DOHH2 (cell line): ENCODE measurements at regions not wholly inside any gene's neighbourhood (a gene's known extent, or its start where the extent isn't known, plus 50 kb on each side); places are given as distances from the start of the nearest gene placed in this dataset.

Experiments
- H3F3A ChIP-seq: fragments of 200-600 bp; sonication (generic), shearing (Covaris generic); 2 replicates; pipeline ENCODE4 v1.6.0; 2016; ENCODE audit warnings: antibody characterized with exemption, mild to moderate bottlenecking; ENCODE audit not compliant: control insufficient read depth, insufficient read depth
- H3K27ac ChIP-seq: fragments of 200-600 bp; sonication (generic); 2 replicates; pipeline ENCODE4 v1.5.1; 2014; ENCODE audit warnings: low read depth, mild to moderate bottlenecking, low read length, moderate library complexity
- H3K27me3 ChIP-seq: fragments of 200-600 bp; sonication (generic); 2 replicates; pipeline ENCODE4 v1.6.1; 2014; ENCODE audit warnings: mild to moderate bottlenecking, low read length, mixed read lengths; ENCODE audit not compliant: control insufficient read depth
- H3K36me3 ChIP-seq: fragments of 200-600 bp; sonication (generic); 2 replicates; pipeline ENCODE4 v1.6.1; 2014; ENCODE audit warnings: mild to moderate bottlenecking, low read length, moderate library complexity, mixed read lengths; ENCODE audit not compliant: control insufficient read depth
- H3K4me1 ChIP-seq: fragments of 200-600 bp; sonication (generic); 2 replicates; pipeline ENCODE4 v1.6.1; 2014; ENCODE audit warnings: mild to moderate bottlenecking, low read length, mixed read lengths; ENCODE audit not compliant: control insufficient read depth
- H3K4me2 ChIP-seq: fragments of 200-600 bp; sonication (generic); 2 replicates; pipeline ENCODE4 v1.6.0; 2014; ENCODE audit warnings: mild to moderate bottlenecking, low read length, moderate library complexity
- H3K4me3 ChIP-seq: fragments of 200-600 bp; sonication (generic); 2 replicates; pipeline ENCODE4 v1.5.1; 2014; ENCODE audit warnings: mild to moderate bottlenecking, low read length, mixed read lengths
- H3K79me2 ChIP-seq: fragments of 200-600 bp; sonication (generic); 2 replicates; pipeline ENCODE4 v1.6.1; 2014; ENCODE audit warnings: mild to moderate bottlenecking, low read length, mixed read lengths; ENCODE audit not compliant: control insufficient read depth
- H3K9me2 ChIP-seq: fragments of 200-600 bp; sonication (generic); replicated peaks from 2 replicates; pipeline ENCODE4 v1.6.1; 2014; ENCODE audit warnings: mild to moderate bottlenecking, low read length, mixed read lengths; ENCODE audit not compliant: control insufficient read depth
- H3K9me3 ChIP-seq: fragments of 200-600 bp; sonication (generic); 2 replicates; pipeline ENCODE4 v1.6.1; 2014; ENCODE audit warnings: antibody characterized with exemption, low read length, mixed read lengths; ENCODE audit not compliant: control insufficient read depth, insufficient read depth
- H4K20me1 ChIP-seq: fragments of 200-600 bp; sonication (generic); 2 replicates; pipeline ENCODE4 v1.6.0; 2014; ENCODE audit warnings: low read depth, mild to moderate bottlenecking, antibody characterized with exemption, low read length, moderate library complexity; ENCODE audit not compliant: control insufficient read depth, insufficient read depth
- CTCF ChIP-seq: fragments of 200-600 bp; sonication (generic); IDR thresholded peaks from one replicate; pipeline ENCODE4 v1.5.1; 2014; ENCODE audit warnings: antibody characterized with exemption, mild to moderate bottlenecking, low read depth, low read length; ENCODE audit not compliant: poor library complexity, severe bottlenecking
- EZH2phosphoT487 ChIP-seq: fragments of 200-600 bp; sonication (generic); IDR thresholded peaks from 2 replicates; pipeline ENCODE4 v1.6.1; 2017; ENCODE audit warnings: borderline replicate concordance, mild to moderate bottlenecking, antibody characterized with exemption, low read length, moderate library complexity, mixed read lengths

GRCh38 chr1:234713859-234714258 is 103.9 kb upstream of the IRF2BP2 start:
- no peak overlapping the region for H3K4me3 ChIP-seq
- no peaks in the 10 kb centered on the region for H3K4me1 ChIP-seq
- no peaks in the 10 kb centered on the region for H3K9me2 ChIP-seq
- H3K9me3 ChIP-seq: no peaks in the 10 kb centered on the region
- H3F3A ChIP-seq: no peaks in the 10 kb centered on the region
- H3K27ac ChIP-seq: no peak overlapping the region
- H4K20me1 ChIP-seq: no peaks in the 10 kb centered on the region
- H3K27me3 ChIP-seq: no peaks in the 10 kb centered on the region
- no peaks in the 10 kb centered on the region for H3K36me3 ChIP-seq
- no peak overlapping the region for H3K4me2 ChIP-seq
- TF ChIP-seq EZH2phosphoT487: no peak
- no peak for TF ChIP-seq CTCF
- no peaks in the 10 kb centered on the region for H3K79me2 ChIP-seq

- no peak overlapping the region for H3K27ac ChIP-seq
- H3K79me2 ChIP-seq: no peaks in the 10 kb centered on the region
- H3K4me3 ChIP-seq: no peak overlapping the region
- H3K27me3 ChIP-seq: no peaks in the 10 kb centered on the region
- no peaks in the 10 kb centered on the region for H3K4me1 ChIP-seq
- no peaks in the 10 kb centered on the region for H3K9me3 ChIP-seq
- no peak for TF ChIP-seq CTCF
- TF ChIP-seq EZH2phosphoT487: no peak
- H3F3A ChIP-seq: no peaks in the 10 kb centered on the region
- no peaks in the 10 kb centered on the region for H3K36me3 ChIP-seq
- no peaks in the 10 kb centered on the region for H4K20me1 ChIP-seq
- H3K4me2 ChIP-seq: no peak overlapping the region
- no peaks in the 10 kb centered on the region for H3K9me2 ChIP-seq
These were observed 103.5 kb upstream of the IRF2BP2 start for GRCh38 chr1:234713440-234713839.

- TF ChIP-seq EZH2phosphoT487: no peak
- TF ChIP-seq CTCF: no peak
- Histone ChIP-seq H3K9me3 (no peaks in the 10 kb centered on the region), H3K36me3 (no peaks in the 10 kb centered on the region), H3K27me3 (no peaks in the 10 kb centered on the region), H3K79me2 (no peaks in the 10 kb centered on the region), H3K4me3 (no peak overlapping the region), H3K4me2 (no peak overlapping the region), H3K4me1 (no peaks in the 10 kb centered on the region), H3F3A (no peaks in the 10 kb centered on the region), H3K27ac (no peak overlapping the region), H3K9me2 (no peaks in the 10 kb centered on the region), H4K20me1 (no peaks in the 10 kb centered on the region)
These were observed 102.9 kb upstream of the IRF2BP2 start for GRCh38 chr1:234712891-234713305.
